UCSD-AML1 (cell line): ENCODE measurements at regions not wholly inside any gene's neighbourhood (a gene's known extent, or its start where the extent isn't known, plus 50 kb on each side); places are given as distances from the start of the nearest gene placed in this dataset.

ENCODE experiments used
- DNase-seq: peaks from one replicate; lab custom pipeline; 2025; ENCODE audit not compliant: unreplicated experiment; lab: John Stamatoyannopoulos, UW

DNA sequence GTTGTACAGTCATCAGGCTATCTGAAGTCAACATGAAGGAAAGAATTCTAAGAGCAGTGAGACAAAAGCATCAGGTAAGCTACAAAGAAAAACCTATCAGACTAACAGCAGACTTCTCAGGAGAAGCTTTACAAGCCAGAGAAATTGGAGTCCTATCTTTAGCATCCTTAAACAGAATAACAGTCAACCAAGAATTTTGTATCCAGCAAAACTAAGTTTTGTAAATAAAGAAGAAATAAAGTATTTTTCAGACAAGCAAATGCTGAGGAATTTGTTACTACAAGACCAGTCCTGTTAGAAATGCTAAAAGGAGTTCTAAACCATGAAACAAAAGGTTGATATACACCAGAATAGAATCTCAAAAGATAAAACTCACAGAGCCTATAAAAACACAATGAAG lies 501.2 kb downstream of the ZNF608 start:
- DNase-seq = no peak

DNA sequence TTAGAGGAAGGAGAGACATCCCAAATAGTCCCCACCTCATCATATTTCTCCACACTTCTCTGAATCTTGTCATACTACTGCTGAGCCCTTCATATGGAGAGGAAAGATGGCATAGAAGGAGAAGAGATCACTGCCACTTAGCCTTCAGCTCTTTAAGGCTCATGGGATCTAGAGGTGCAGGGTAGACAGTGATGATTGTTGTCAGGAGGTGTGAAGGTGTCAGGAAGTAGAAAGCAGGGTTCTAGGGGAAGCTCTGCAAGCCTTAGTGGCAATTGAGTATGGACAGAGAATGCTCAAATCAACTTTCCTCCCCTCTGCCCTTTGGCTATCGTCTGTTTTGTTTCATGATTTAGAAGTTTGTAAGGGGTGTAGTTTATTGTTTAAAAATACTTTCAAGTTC lies 505.7 kb downstream of the ZNF608 start:
- DNase-seq = no peak

DNA sequence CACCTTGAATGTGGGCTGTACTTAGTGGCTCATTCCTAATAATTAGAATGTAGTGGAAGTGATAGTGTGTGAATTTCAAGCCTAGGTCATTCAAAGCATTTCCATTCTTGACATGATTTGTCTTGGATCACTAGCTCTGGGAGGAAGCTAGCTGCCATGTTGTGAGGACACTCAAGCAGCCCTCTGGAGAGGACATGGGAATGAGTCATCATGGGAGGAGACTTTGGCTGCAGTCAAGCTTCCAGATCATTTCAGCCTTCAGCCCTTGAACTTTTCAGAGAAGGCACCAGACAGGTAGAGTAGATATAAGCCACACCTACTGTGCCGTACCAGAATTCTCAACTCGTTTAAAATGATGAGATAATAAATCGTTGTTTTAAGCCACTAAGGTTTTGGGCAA lies 506.9 kb downstream of the ZNF608 start:
- DNase-seq = no peak

DNA sequence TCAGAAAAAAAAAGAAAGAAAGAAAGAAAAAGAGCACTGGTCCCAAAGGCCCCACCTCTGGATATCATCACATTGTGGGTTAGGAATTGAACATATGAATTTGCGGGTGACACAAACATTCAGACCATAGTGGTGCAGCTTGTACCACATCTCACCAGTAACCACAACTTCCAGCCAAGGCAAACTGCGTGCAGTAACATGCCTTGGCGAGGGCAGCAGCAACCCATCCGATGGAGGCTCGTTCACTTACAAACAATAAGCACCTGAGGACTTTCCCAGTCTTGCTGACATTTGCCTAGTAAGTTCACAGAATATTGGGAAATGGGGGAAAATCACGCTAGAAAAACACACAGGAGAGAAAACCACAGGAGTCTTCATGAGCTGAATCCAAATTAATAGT lies 508.1 kb downstream of the ZNF608 start:
- DNase-seq = no peak

DNA sequence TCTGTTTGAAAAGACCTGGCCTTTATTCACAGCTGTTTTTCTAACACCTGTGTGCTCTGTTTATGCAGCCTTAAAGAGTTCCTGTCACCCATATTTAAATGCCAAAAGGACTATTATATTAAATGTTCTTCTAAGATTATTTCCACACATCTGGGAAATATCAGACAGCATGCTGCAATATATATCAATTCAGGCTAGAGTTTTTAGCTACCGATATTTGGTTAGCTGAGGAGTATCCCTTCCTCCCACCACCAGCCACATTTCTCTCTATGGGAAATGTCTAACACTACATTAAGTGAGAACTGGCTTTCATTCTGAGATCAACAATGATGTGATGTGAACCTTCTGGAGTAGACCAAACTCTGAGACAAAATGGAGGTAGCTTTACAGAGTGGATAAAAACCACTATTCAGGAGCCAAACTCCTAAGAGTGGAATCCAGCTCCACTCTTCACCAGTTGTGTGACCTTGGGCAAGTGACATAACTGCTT lies 509.2 kb downstream of the ZNF608 start:
- DNase-seq = no peak

DNA sequence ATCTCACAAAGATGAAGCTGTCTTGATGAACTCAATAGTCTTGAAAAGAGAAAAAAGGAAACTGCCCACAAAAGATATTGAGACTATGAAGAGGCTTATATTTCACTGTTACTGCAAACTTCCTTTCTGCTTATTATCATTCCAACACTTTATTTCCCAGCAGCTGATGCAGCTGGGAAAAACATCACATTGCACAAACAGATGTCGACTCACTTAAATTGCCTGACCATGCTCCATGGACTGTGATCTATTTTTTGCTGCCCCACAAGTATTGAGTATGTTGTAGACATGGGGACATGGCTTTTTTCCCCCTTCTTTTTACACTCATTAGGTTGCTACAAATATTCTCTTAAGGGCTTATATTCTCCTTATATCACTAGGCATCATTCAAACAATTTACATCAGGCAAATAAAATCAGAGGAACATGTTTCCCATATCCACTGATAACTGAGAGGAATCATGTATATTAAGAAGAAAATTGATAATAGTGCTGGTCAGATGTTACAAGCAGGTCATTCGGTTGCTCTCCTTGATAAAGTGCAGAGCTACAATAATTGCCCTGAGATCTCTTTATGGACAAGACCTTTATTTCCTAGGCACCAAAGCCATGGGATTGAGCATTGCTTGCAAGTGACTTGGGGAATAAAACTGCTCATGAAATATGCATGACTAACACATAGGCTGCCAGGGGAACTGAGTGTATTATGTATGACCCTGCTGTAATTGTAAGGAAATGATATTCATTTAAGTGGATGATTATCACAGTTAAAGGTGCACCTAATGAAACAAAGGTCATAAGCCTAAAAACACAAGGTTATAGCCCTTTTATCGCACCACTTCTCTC lies 509.9 kb downstream of the ZNF608 start:
- DNase-seq = no peak

DNA sequence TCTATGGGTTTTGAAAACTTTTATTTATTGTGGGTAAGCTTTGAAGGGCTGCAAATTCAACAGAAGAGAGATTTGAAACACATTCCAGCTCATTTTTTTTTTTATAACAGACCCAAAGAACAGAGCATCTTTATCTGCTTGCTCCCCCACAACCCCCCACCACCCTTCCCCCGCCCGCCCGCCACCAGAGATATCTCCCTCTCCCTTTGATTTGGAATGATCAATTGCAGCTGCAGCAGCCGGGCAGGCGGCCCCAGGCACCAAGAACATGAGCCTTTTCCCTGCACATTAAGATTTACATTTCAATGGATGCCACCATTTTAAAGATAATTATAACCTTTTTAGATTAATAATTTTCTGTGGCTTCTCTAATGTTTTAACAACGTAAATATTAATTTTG lies 510.9 kb downstream of the ZNF608 start:
- no peak for DNase-seq

DNA sequence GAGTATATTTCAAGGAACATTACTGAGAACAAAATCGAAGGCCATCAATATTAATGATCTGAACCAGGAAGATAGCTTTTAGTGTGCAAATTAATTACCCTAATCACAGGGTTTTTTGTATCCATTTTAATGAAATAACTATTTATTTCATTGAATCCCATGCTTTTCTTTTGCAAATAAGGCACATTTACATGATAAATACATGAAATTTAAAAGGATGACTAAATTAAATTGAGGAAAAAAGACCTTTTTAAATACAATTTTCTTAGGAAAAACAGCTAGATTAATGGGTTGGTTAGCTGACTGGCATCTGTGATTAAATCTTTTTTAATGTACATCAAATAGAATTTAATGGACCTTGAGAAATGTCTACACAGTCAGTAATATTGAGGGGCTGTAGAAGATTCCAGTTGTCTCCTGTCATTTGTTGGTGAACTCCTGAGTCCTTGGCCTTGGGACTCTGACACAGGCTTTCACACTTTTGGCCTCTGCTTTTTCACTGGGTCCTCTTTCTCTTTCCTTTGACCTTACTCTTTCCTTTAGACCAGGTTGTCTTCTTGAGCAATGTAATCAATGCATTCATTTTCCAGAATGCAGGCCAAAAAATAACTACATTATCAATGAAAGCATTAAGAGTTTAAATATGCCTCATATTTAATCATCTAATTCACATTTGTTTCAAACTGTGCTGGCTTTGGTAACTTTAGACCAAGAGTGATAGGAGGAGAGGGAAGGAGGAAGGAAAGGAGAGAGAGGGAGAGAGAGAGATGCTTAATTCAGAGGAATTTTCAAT lies 511.5 kb downstream of the ZNF608 start:
- no peak for DNase-seq

DNA sequence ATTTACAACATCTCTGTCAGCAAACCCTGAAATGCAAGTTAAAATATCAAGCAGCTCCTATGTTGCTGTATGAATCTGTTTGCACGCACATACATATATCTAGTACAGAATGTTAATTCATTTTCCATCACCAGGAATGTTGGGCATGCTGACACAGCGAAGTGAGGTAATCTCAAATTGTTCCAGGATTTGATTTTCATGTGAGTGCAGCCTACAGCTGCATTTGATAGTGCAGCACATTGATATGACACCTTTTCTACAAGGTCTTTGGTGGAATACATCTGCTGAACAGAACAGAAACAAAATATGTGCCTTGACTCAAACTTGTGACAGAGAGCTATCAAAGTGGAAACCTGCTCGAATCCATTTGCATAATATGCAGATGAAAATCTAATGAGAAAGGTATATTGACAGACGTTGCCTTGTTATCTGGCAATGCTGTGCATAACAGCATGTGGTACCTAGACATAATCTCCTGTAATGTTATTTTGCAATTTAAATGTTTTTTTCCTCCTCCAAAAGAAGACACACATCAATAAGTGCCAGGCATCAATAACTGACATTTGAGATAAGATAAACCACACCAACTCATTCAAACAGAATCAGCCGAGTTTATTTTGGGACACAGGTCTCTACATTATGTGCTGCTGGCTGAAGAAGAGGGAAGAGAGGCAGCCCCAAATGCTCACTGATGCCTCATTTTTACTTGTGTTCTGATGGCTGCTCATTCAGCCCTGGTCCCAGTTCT lies 512.2 kb downstream of the ZNF608 start:
- no peak for DNase-seq

DNA sequence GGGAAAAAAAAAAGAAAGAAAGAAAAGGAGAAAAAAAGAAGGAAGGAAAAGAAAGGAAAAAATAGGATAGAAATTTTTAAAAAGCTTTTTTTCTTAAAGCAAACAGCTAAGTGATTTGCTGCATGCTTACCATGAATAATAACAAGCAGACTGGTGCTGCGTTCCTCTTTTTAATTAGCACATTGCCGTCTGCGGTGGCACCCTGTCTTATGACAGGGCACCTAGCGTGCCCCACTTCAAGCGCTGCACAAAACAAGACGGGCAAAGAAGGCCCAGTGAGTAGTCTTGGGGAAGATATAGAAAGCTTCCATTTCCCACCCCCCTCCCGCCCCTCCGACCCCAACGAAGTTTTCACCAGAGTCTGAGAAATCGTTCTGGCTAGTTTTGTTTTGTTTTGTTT lies 513.9 kb downstream of the ZNF608 start:
- DNase-seq = no peak

DNA sequence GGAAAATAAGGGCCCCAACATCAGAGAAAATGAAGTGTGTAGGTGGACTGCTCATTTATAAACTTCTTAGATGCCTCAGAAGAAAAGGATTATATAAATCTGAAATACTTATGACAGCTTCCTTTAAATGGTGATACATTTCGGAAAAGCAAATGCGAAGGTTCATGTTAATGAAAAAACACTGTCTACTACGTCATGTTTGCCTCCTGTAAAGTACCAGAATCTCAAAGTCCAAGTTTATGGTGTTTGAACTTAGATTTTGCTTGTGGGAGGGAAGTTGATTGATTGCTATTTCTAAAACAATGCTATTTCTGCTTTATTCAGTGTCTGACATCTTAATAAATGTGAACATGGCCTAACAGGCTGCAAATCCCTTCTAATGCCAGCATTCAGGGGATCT lies 514.6 kb downstream of the ZNF608 start:
- DNase-seq = no peak

DNA sequence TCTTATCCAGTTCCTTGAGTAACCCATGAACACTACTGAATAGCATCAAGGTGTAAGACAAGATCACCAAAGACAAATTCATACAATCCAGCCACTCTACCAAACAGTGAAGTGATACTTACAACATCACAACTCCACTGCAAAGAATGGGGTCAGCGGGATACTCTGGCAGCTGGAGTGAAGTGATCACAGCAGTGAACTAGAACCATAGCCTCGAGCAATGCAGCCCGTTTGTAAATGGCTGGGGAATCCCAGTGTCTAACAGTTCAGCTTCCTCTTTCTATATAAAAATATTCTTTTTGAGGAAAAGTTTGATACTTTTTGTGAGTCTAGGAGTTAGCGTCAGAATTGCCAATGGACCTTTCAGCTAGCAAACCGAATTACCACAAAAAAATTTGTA lies 515.2 kb downstream of the ZNF608 start:
- DNase-seq = no peak

DNA sequence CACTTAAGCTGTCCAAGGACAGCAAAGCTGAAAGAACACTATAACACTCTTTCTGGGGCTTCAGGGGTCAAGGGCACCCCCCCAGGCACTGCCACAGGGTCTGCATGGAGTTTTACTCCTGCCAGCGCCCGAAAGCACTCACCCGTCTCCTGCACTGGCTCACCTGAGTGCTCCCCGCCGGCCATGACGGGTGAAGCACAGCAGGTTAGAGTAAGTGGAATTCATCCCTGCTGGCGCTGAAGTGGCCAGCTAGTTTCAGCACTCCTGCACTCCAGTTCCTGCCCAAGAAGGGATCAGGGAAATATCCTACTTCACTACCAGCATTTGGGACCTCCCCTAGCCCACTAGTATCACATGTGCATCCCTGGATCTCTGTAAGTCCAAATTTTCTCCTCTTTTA lies 516.0 kb downstream of the ZNF608 start:
- no peak for DNase-seq

DNA sequence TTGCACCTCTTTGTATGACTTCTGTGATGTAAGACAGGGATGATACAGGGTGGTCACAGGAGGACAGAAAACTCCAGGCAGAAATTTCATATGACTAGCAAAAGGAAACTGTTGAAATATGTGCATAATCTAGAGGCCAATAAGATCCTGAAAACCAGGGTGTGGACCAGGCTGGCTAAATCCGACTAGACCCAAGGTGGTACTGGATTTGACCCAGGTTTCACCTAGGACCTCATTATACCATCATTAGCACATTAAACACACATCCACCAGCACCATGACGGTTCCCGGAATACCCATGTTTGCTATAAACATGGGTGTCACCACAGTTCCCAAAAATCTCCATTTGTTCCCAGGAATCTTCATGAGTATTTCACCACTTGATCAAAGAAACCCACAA lies 517.1 kb downstream of the ZNF608 start:
- DNase-seq = no peak

DNA sequence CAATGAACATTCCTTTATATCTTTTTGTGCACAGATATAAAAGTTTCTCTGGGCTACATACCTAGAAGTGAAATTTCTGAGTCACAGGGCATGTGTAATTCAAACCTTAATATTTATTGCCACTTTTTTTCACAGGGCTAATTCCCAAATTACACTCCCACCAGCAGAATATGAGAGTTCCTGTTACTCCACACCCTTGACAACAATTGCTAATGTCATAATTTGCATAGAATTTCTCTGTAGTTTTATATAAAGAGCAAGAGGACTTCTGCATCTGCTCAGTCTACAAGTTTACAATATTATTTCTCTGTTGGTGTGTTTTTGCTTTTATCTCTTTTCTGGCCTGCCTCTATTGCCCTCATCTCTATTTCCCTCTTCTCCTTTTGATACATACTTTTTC lies 518.5 kb downstream of the ZNF608 start:
- no peak for DNase-seq

DNA sequence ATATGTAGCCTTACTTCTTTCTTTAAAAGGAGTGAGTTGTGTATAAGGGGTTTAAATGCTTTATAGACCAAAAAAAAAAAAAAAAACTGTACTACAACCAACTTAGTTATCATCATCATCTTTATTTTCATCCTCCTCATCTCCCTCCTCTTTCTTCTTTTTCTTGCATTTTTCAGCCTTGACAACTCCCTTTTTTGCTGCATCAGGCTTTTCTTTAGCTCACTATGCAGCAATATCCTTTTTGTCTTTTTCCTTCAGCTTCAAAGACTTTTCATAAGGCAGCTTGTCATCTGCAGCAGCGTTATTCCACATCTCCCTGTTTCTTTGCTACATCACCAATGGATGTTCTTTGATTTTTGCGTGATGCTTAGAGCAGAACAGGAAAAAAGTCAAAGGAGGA lies 526.0 kb downstream of the ZNF608 start:
- DNase-seq = no peak

DNA sequence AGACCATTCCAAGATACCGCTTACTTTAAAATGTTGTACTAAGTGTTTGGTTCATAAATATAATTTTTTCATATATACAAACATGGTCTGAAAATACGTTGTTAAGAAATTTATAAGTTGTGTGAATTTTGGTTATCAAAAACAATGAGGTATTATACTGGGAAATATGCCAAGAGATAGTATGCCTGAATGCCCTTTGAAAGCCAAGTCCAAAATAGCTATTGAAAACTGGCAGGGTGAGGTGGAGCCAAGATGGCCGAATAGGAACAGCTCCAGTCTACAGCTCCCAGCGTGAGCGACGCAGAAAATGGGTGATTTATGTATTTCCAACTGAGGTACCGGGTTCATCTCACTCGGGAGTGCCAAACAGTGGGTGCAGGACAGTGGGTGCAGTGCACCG lies 533.5 kb downstream of the ZNF608 start:
- no peak for DNase-seq

DNA sequence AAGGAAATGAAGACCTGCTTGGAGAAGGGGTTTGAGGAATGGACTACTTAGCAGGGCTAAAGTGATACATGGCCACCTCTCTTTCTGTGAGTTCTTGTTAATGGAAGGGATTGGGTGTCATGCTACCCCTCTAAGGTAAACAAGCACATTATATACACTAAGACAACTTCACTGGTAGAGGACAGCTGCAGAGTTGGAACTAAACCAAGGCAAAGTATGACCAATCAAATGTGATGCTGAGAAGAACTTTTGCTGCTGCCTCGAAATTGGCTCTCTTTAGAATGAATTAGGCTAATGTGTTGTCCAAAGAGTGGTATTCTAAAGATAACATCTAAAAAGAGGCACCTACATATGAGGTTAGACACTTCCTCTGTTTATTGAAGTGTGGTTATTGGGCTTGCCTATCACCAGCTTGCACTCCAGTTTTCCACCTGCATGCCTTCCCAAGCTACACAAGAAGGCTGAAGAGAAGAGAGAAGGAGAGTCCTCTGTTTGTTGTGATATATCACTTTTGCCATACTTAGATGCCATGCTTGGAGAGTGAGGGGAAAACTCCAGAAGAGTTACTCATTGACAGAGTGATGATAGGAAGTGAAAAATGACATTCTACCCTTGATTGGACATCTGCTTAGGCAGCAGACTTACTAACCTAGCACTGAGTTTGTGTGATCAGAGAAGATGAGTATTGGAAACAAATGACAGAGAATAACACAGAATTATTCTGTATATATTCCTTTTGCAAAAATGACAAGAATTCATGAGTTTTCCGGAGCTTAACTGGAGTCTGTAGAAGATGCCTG lies 536.1 kb downstream of the ZNF608 start:
- DNase-seq = no peak

DNA sequence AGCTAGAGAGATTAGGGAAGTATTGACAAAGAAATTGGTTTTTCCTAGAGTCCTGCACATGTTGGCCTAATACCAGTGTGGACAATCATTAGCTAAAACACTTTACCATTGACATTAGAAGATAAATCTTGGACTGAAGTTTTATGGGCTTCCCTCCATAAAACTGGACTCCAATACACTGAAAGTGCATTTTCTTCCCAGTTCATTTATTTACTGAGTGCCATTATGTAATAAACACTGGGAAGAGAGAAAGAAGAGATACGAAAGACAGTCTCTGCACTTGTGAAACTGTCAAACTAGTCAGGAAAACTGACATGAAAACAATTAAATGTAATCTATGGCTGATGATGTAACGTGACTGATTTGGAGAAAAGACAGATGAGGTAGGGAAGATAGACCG lies 539.3 kb downstream of the ZNF608 start:
- DNase-seq = no peak

DNA sequence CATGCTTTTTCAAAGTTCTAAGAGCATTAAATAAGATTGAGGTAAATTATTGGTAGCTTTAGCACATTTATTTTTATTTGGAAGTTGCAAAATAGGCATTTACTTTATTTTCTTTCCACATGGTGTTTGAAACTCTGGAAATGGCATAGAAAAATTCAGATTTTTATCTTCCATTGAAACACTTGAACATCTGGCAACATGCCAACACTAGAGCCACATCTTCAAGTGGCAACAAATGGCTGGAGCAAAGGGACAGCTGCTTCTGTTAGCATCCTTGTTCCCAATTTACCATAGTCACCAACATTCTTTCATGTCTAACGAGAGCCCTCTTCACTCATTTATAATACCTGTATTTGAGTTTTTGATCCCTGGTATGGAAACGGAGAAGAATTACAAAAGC lies 539.9 kb downstream of the ZNF608 start:
- DNase-seq = no peak

DNA sequence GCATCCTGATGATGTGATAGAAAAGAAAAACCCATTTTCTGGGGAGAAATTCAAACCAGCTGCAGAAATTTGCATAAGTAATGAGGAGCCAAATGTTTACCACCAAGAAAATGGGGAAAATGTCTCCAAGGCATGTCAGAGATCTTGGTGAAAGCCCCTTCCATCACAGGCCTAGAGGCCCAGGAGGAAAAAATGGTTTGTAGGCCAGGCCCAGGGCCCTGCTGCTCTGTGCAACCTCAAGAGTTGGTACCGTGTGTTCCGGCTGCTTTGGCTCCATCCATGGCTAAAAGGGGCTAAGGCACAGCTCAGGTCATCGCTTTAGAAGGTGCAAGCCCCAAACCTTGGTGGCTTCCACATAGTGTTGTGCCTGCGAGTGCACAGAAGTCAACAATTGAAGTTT lies 543.1 kb downstream of the ZNF608 start:
- DNase-seq = no peak
